ENCODE measurements at regions not wholly inside any gene's neighbourhood (a gene's known extent, or its start where the extent isn't known, plus 50 kb on each side); places are given as distances from the start of the nearest gene placed in this dataset.
A peak's percentile ranks its signal among the peaks of the same experiment; 100 is the strongest.

DNA sequence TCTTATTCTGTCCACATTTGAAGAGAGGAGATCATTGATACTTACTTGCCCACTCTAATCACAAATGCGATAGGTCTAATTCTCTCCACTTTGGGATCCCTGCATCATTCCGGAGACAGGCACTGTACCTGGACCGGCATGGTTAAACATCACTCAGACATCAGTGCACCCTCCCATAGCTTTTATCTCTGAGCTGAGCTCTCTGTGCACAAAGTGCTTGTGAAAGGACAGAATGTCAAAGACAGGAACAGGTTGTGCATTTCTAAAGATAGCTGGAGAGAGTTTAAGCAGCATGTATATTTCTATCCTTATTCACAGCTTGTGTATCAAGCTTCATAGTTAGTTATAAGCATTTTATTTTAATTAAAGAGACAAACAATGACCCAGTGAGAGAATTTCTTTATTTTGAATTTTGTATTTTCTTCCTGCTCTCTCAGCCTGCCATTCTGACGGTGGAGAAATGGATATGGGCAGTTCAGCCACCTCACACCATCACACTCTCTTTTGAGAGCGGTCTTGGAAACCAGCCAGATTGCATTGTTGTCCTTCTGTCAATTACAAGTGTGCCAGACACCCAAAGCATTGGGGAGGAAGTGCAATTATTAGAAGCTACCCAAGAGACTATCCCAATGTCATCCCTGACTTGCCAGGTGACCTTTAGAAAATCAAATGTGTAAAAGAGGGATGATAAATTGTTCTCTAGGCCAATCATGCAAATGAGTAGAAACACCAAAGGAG is 65.2 kb upstream of the CHL1 start:
- Histone ChIP-seq H3K4me1 (ENCODE audit: control insufficient read depth in 3 of 3, insufficient read depth in 2 of 3, low read depth in 1 of 3, low read length in 2 of 3) (no peaks in the 10 kb centered on the region), H3K27me3 (ENCODE audit: control insufficient read depth in 3 of 3, insufficient read depth in 3 of 3, low read length in 3 of 3) (no peaks in the 10 kb centered on the region), H3K4me3 (ENCODE audit: low read depth in 1 of 3, low read length in 3 of 3) (no peak overlapping the region), H3K27ac (ENCODE audit: low read depth in 1 of 3, low read length in 2 of 3) (no peak overlapping the region), H3K36me3 (ENCODE audit: control insufficient read depth in 3 of 3, insufficient read depth in 2 of 3, low read depth in 1 of 3, low read length in 3 of 3) (no peaks in the 10 kb centered on the region), H3K9me3 (ENCODE audit: control insufficient read depth in 2 of 2, insufficient read depth in 1 of 2, low read depth in 1 of 2, low read length in 1 of 2) (no peaks in the 10 kb centered on the region)
- 85 to 87% (median 86%) methylated on average over 5 of the region's 5 CpGs for WGBS, 3 donors
- FAIRE-seq (no peak), DNase-seq (no peak)

DNA sequence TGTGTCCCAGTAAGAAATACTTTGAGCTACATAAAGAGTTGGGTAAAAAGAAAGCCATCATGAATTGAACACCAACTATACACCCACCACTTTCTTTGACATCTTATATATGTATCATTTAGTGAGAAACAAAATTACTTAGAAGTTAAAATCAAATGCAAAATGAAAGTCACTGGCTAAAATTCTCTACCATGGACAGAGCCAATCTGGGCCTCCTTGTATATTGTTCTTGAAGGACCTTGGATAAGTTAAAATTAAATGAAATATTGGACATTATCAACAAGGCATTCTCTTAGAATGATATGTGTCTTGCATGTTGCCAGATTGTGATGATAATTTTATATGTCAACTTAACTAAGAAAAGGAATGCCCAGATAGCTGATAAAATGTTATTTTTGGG is 64.2 kb upstream of the CHL1 start:
- no peak for FAIRE-seq
- Histone ChIP-seq H3K27ac (ENCODE audit: low read depth in 1 of 3, low read length in 2 of 3) (no peak overlapping the region), H3K4me1 (ENCODE audit: control insufficient read depth in 3 of 3, insufficient read depth in 2 of 3, low read depth in 1 of 3, low read length in 2 of 3) (no peaks in the 10 kb centered on the region), H3K36me3 (ENCODE audit: control insufficient read depth in 3 of 3, insufficient read depth in 2 of 3, low read depth in 1 of 3, low read length in 3 of 3) (no peaks in the 10 kb centered on the region), H3K9me3 (ENCODE audit: control insufficient read depth in 2 of 2, insufficient read depth in 1 of 2, low read depth in 1 of 2, low read length in 1 of 2) (no peaks in the 10 kb centered on the region), H3K4me3 (ENCODE audit: low read depth in 1 of 3, low read length in 3 of 3) (no peak overlapping the region), H3K27me3 (ENCODE audit: control insufficient read depth in 3 of 3, insufficient read depth in 3 of 3, low read length in 3 of 3) (no peaks in the 10 kb centered on the region)
- DNase-seq = no peak

DNA sequence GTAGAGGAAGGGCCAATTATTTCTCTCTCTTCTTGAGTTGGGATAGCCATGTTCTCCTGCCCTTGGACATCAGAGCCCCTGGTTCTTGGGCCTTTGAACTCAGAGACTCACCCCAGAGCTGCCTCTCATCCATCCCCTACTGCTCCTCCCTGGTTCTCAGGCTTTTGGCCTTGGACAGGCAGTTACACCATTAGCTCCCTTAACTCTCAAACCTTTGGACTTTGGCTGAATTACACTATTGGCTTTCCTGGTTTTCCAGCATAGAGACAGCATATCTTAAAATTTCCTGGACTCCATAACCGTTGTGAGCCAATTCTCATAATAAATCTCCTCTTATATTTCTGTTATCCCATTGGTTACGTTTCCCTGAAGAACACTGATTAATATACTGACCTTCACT is 63.7 kb upstream of the CHL1 start:
- H3K27ac ChIP-seq (ENCODE audit: low read depth in 1 of 3, low read length in 2 of 3) = no peak overlapping the region
- no peaks in the 10 kb centered on the region for H3K9me3 ChIP-seq (ENCODE audit: control insufficient read depth in 2 of 2, insufficient read depth in 1 of 2, low read depth in 1 of 2, low read length in 1 of 2)
- no peak overlapping the region for H3K4me3 ChIP-seq (ENCODE audit: low read depth in 1 of 3, low read length in 3 of 3)
- DNase-seq (peak in 1 of 2 donors; percentile 29), FAIRE-seq (no peak)
- H3K4me1 ChIP-seq (ENCODE audit: control insufficient read depth in 3 of 3, insufficient read depth in 2 of 3, low read depth in 1 of 3, low read length in 2 of 3) = no peaks in the 10 kb centered on the region
- no peaks in the 10 kb centered on the region for H3K27me3 ChIP-seq (ENCODE audit: control insufficient read depth in 3 of 3, insufficient read depth in 3 of 3, low read length in 3 of 3)
- no peaks in the 10 kb centered on the region for H3K36me3 ChIP-seq (ENCODE audit: control insufficient read depth in 3 of 3, insufficient read depth in 2 of 3, low read depth in 1 of 3, low read length in 3 of 3)
- WGBS, 3 donors = 6 to 31% (median 15%) methylated on average over 2 of the region's 2 CpGs

DNA sequence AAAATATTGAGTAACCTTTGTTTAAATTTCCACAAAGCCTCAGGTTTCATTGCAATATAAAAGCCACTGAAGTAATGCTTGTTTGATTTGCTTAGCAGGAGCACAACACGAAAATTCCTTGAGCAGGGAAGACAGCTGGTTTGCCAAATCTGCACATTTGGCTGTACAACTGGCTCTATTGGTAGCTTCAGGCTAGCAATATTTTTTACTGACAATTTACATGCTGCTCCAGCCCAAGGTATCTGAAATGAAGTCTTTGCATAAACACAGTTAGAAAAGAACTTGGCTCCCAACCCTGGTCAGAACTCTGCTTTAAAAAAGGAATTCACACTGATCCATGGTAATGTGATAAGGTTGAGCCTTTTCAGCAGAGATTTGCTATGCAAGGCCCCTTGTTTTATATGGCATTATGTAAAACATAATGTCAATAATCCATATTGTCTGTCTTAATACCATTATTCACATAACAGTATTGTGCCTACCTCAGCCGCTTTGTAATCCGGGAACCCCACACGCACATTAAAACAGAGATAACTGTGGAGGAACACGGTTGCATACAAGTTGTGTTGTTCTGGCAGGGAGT is 55.7 kb upstream of the CHL1 start:
- no peaks in the 10 kb centered on the region for H3K36me3 ChIP-seq (ENCODE audit: control insufficient read depth in 3 of 3, insufficient read depth in 2 of 3, low read depth in 1 of 3, low read length in 3 of 3)
- H3K27ac ChIP-seq (ENCODE audit: low read depth in 1 of 3, low read length in 2 of 3) = no peak overlapping the region
- 72 to 82% (median 79%) methylated on average over 5 of the region's 5 CpGs for WGBS, 3 donors
- FAIRE-seq (no peak), DNase-seq (no peak)
- no peaks in the 10 kb centered on the region for H3K27me3 ChIP-seq (ENCODE audit: control insufficient read depth in 3 of 3, insufficient read depth in 3 of 3, low read length in 3 of 3)
- H3K4me1 ChIP-seq (ENCODE audit: control insufficient read depth in 3 of 3, insufficient read depth in 2 of 3, low read depth in 1 of 3, low read length in 2 of 3) = no peaks in the 10 kb centered on the region
- no peak overlapping the region for H3K4me3 ChIP-seq (ENCODE audit: low read depth in 1 of 3, low read length in 3 of 3)
- H3K9me3 ChIP-seq (ENCODE audit: control insufficient read depth in 2 of 2, insufficient read depth in 1 of 2, low read depth in 1 of 2, low read length in 1 of 2) = no peaks in the 10 kb centered on the region
